SK-N-SH treated with all-trans-retinoic acid at 6 μM for 48 hours (cell line): ENCODE measurements at regions not wholly inside any gene's neighbourhood (a gene's known extent, or its start where the extent isn't known, plus 50 kb on each side); places are given as distances from the start of the nearest gene placed in this dataset.
A peak's percentile ranks its signal among the peaks of the same experiment; 100 is the strongest.

ENCODE experiments used
- ATAC-seq: fragments of 200-7000 bp; cut with Tn5 transposase; 3 replicates; pipeline ENCODE4 v1.9.1; 2020; ENCODE audit warnings: mild to moderate bottlenecking, moderate library complexity
- ARNTL ChIP-seq: fragments of 450-650 bp; formaldehyde crosslinking; IDR thresholded peaks from 2 replicates; pipeline ENCODE4 v1.5.0; 2020; ENCODE audit warnings: low read depth, mild to moderate bottlenecking, moderate library complexity, borderline replicate concordance
- BACH2 ChIP-seq: fragments of 250-450 bp; sonication (Bioruptor Pico); IDR thresholded peaks from 2 replicates; pipeline ENCODE4 v1.9.0; 2021; ENCODE audit warnings: mild to moderate bottlenecking, borderline replicate concordance
- CSDC2 ChIP-seq: fragments of 250-450 bp; sonication (Bioruptor Pico); IDR thresholded peaks from 2 replicates; pipeline ENCODE4 v1.5.0; 2020; ENCODE audit warnings: mild to moderate bottlenecking, moderate library complexity
- ESRRG ChIP-seq: fragments of 250-450 bp; sonication (Bioruptor Pico); IDR thresholded peaks from 2 replicates; pipeline ENCODE4 v1.6.1; 2021; ENCODE audit warnings: mild to moderate bottlenecking
- GLIS3 ChIP-seq: fragments of 250-450 bp; sonication (Bioruptor Pico); IDR thresholded peaks from 2 replicates; pipeline ENCODE4 v1.5.0; 2020; ENCODE audit warnings: mild to moderate bottlenecking, moderate library complexity
- ISL1 ChIP-seq: fragments of 250-450 bp; sonication (Bioruptor Pico); IDR thresholded peaks from 2 replicates; pipeline ENCODE4 v2.1.2; 2022; ENCODE audit warnings: mild to moderate bottlenecking, moderate library complexity
- POU6F1 ChIP-seq: fragments of 250-450 bp; sonication (Bioruptor Pico); IDR thresholded peaks from 2 replicates; pipeline ENCODE4 v1.8.0; 2021; ENCODE audit warnings: low read depth, mild to moderate bottlenecking, moderate library complexity, borderline replicate concordance
- PPARA ChIP-seq: fragments of 250-450 bp; sonication (Bioruptor Pico); IDR thresholded peaks from 2 replicates; pipeline ENCODE4 v1.5.0; 2020; ENCODE audit warnings: mild to moderate bottlenecking, borderline replicate concordance
- RARB ChIP-seq: fragments of 250-450 bp; sonication (Bioruptor Pico); IDR thresholded peaks from 2 replicates; pipeline ENCODE4 v1.8.0; 2021; ENCODE audit warnings: mild to moderate bottlenecking, moderate library complexity
- SNAI2 ChIP-seq: fragments of 250-450 bp; sonication (Bioruptor Pico); IDR thresholded peaks from 2 replicates; pipeline ENCODE4 v1.5.0; 2020; ENCODE audit warnings: mild to moderate bottlenecking, moderate library complexity
- TCF4 ChIP-seq: fragments of 250-450 bp; sonication (Bioruptor Pico); IDR thresholded peaks from 2 replicates; pipeline ENCODE4 v1.8.0; 2021; ENCODE audit warnings: mild to moderate bottlenecking, moderate library complexity, borderline replicate concordance
- TOX ChIP-seq: fragments of 250-450 bp; sonication (Bioruptor Pico); IDR thresholded peaks from 2 replicates; pipeline ENCODE4 v1.8.0; 2021; ENCODE audit warnings: mild to moderate bottlenecking, moderate library complexity, borderline replicate concordance
- TSHZ2 ChIP-seq: fragments of 250-450 bp; sonication (Bioruptor Pico); IDR thresholded peaks from 2 replicates; pipeline ENCODE4 v1.5.0; 2020; ENCODE audit warnings: mild to moderate bottlenecking, moderate library complexity
- ZC3H10 ChIP-seq: fragments of 250-450 bp; sonication (Bioruptor Pico); IDR thresholded peaks from 2 replicates; pipeline ENCODE4 v1.5.1; 2021; ENCODE audit warnings: mild to moderate bottlenecking, moderate library complexity
- ZFP3 ChIP-seq: fragments of 250-450 bp; sonication (Bioruptor Pico); IDR thresholded peaks from 2 replicates; pipeline ENCODE4 v1.5.0; 2020; ENCODE audit warnings: mild to moderate bottlenecking, moderate library complexity
- ZFP30 ChIP-seq: fragments of 450-650 bp; formaldehyde crosslinking; IDR thresholded peaks from 2 replicates; pipeline ENCODE4 v1.5.0; 2022; ENCODE audit warnings: mild to moderate bottlenecking, moderate library complexity
- ZNF565 ChIP-seq: fragments of 450-650 bp; formaldehyde crosslinking; conservative IDR thresholded peaks from 2 replicates; pipeline ENCODE4 v1.5.0; 2020; ENCODE audit warnings: low read depth, mild to moderate bottlenecking, moderate library complexity
- ZNF8 ChIP-seq: fragments of 450-650 bp; formaldehyde crosslinking; IDR thresholded peaks from 2 replicates; pipeline ENCODE4 v1.5.0; 2020; ENCODE audit warnings: mild to moderate bottlenecking, moderate library complexity

GRCh38 chr5:126269511-126269910 is 153.7 kb upstream of the GRAMD2B start:
- no peak for TF ChIP-seq ZNF8 (CRISPR knock-in tag)
- no peak for TF ChIP-seq ZFP30
- TF ChIP-seq ARNTL (CRISPR knock-in tag): no peak
- no peak for TF ChIP-seq TCF4 (CRISPR knock-in tag)
- TF ChIP-seq POU6F1: no peak
- TF ChIP-seq ISL1: no peak
- no peak for TF ChIP-seq ZNF565 (CRISPR knock-in tag)
- no peak for TF ChIP-seq CSDC2 (CRISPR knock-in tag)
- TF ChIP-seq TOX (CRISPR knock-in tag): no peak
- no peak for TF ChIP-seq BACH2
- TF ChIP-seq ZFP3 (CRISPR knock-in tag): no peak
- no peak for ATAC-seq

- no peak for ATAC-seq
- TF ChIP-seq ZC3H10 (CRISPR knock-in tag): no peak
- no peak for TF ChIP-seq GLIS3 (CRISPR knock-in tag)
- no peak for TF ChIP-seq ZFP30
- TF ChIP-seq BACH2: no peak
- TF ChIP-seq TSHZ2 (CRISPR knock-in tag): no peak
- no peak for TF ChIP-seq RARB
- TF ChIP-seq ESRRG (CRISPR knock-in tag): no peak
- TF ChIP-seq POU6F1: no peak
- no peak for TF ChIP-seq ARNTL (CRISPR knock-in tag)
- TF ChIP-seq CSDC2 (CRISPR knock-in tag): no peak
- no peak for TF ChIP-seq ZNF8 (CRISPR knock-in tag)
- TF ChIP-seq TCF4 (CRISPR knock-in tag): no peak
- TF ChIP-seq ZNF565 (CRISPR knock-in tag): no peak
- TF ChIP-seq, all 23 proteins: peak for 0
Measured at GRCh38 chr5:126271141-126271540, 152.1 kb upstream of the GRAMD2B start.

GRCh38 chr5:126274076-126274762 is 149.0 kb upstream of the GRAMD2B start:
- ATAC-seq: peak; percentile 39; the same call in 2 of the 3 replicates
- no peak for TF ChIP-seq ZNF565 (CRISPR knock-in tag)
- no peak for TF ChIP-seq PPARA
- TF ChIP-seq ZFP3 (CRISPR knock-in tag): no peak
- no peak for TF ChIP-seq GLIS3 (CRISPR knock-in tag)
- TF ChIP-seq BACH2: no peak
- TF ChIP-seq ZNF8 (CRISPR knock-in tag): no peak
- TF ChIP-seq TSHZ2 (CRISPR knock-in tag): no peak
- TF ChIP-seq SNAI2 (CRISPR knock-in tag): no peak

GRCh38 chr5:126274763-126275125 is 148.5 kb upstream of the GRAMD2B start:
- no peak; the same call in 2 of the 3 replicates for ATAC-seq
- TF ChIP-seq ISL1 (peak; percentile 60), ZFP30 (no peak)
